ENCODE measurements at regions not wholly inside any gene's neighbourhood (a gene's known extent, or its start where the extent isn't known, plus 50 kb on each side); places are given as distances from the start of the nearest gene placed in this dataset.

DNA sequence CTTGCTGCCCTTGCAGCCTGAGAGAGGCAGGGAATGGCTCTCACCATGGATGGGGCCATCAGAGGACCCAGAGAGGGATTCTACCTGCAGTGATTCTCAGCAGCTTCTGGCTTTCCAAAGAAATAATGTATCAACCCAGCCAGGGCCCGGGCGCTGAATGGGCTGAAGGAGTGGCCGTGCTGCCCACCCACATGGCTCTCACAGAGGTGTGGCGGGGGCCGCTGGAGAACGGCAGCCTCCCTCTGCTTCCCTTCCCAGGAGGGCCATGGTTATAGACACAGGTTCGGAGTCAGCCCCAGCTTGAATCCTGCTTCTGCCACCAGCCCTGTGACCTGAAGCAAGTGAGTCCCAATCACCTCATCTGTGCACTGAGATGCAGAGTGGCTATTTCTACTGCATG lies 82.7 kb downstream of the THAP12 start:
- ATAC-seq (replicated peaks in 6 of 8), result no peak
- WGBS, 10 experiments, result 27 to 100% (median 67%) methylated on average over 1 to 2 of the region's 7 CpGs; no CpG with 5 or more reads in 5 of the 10 experiments
- no peak overlapping the region for H3K27ac ChIP-seq
- no peaks in the 10 kb centered on the region for H3K4me1 ChIP-seq (replicated peaks in 1 of 2)
- in situ Hi-C loops (cut with MboI; ENCODE audit: low pct_unique_long_range_greater_than_20kb in 2 of 9, low sequenced_read_pairs in 9 of 9, unreplicated experiment in 9 of 9), result no loop called here
- no peak overlapping the region for H3K4me3 ChIP-seq

DNA sequence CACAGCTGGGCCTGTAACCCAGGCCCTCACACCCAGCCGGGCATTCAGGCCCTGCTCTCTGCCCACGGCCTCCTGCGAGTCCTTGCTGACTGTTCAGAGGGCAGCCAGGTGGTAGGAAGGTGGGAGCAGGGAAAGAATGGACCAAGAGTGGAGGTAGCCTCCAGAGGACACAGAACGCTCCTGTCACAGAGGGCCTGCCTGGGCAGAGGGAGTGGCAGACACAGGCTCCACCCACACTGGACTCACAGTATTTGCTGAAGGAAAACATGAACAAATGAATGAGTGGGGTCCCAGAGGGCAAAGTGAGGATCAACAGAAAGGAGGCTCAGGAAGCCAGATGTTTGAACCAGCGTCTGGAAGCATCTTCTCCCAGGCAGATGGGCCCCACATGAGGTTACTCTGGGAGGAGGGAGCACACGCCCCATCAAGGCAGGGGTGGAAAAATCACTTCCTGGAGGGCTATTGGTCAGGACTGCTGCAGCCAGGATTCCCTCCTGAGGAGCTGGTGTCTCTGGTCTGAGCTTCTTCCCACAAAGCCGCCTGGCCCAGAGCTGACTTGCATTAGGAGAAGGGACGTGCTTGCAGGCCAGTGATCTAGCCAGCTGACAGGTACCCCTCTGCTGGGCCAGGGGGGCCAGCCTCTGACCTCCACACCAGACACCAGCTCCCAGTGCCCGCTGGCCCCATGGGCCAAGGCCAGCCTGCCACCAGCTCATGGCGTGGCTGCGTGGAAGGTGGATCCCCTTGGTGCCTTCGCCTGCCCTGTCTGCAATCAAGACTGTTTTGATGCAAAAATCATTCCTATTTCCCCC lies 84.0 kb downstream of the THAP12 start:
- Histone ChIP-seq H3K27ac (no peak overlapping the region), H3K4me3 (no peak overlapping the region), H3K4me1 (replicated peaks in 1 of 2) (no peaks in the 10 kb centered on the region)
- WGBS, 10 experiments, result 50 to 100% (median 85%) methylated on average over 1 to 6 of the region's 12 CpGs; no CpG with 5 or more reads in 4 of the 10 experiments
- in situ Hi-C loops (cut with MboI; ENCODE audit: low pct_unique_long_range_greater_than_20kb in 2 of 9, low sequenced_read_pairs in 9 of 9, unreplicated experiment in 9 of 9), result no loop called here
- peak in 2 of 8 experiments; percentile 31 to 65 for ATAC-seq (replicated peaks in 6 of 8)

DNA sequence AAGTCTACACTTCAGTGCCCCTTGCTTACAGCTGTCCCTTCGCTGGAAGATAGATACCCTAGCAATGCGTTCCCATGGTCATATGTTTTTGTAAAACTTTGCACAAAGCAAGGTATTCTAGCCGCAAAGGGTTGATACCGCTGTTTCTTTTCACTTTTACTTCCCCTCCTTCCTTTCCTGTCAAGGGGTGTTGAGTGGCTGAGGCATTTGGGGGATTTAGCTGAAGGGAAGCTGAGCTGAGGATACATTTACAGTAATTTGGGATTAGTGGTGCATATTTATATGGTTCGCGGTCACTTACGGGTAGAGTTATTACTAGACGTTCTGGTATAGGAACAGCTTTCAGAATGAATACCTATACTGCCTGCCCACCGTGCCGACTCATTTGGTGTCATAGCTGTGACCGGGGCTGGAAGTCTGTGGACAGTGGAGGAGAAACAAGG lies 86.9 kb upstream of the WNT11 start:
- H3K27ac ChIP-seq, result no peak overlapping the region
- H3K4me3 ChIP-seq, result no peak overlapping the region
- ATAC-seq (replicated peaks in 6 of 8), result peak in 1 of 8 experiments; percentile 29
- H3K4me1 ChIP-seq (replicated peaks in 1 of 2), result peaks cover 0 to 4% of the 10 kb centered on the region in 2 donors
- WGBS, 10 experiments, result 60 to 100% (median 97%) methylated on average over 1 to 11 of the region's 11 CpGs; no CpG with 5 or more reads in 1 of the 10 experiments
- in situ Hi-C loops (cut with MboI; ENCODE audit: low pct_unique_long_range_greater_than_20kb in 2 of 9, low sequenced_read_pairs in 9 of 9, unreplicated experiment in 9 of 9), result no loop called here

DNA sequence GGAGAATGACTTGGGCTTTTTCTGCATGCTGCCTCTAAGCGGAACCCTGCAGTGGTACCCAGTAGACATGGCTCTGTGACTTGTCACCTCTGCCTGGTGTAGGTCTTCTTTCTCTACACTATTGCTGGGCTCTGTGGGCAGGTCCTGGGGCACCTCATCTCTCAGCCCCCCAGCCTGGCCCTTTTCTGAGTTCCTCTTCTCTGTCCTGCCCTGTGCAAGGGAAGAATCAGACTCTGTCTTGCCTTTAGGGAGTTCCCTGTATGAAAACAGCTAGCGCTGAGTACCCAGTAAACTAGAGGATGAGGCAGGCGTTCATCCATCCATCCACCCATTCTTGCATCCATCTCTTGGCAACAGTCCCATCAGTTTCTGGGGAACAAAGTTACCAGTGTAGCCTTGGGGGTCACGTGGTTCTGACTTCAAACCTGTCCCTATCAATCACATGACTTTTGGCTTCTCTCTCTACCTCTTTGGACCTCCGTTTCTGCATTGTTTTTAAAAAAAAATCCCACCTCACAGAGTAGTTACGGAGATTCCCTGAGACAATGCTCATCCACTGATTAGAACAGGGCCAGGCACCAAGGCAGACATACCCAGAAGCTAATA lies 86.4 kb upstream of the WNT11 start:
- H3K27ac ChIP-seq, result no peak overlapping the region
- in situ Hi-C loops (cut with MboI; ENCODE audit: low pct_unique_long_range_greater_than_20kb in 2 of 9, low sequenced_read_pairs in 9 of 9, unreplicated experiment in 9 of 9), result no loop called here
- no peak overlapping the region for H3K4me3 ChIP-seq
- no peak for ATAC-seq (replicated peaks in 6 of 8)
- H3K4me1 ChIP-seq (replicated peaks in 1 of 2), result peaks cover 2 to 9% of the 10 kb centered on the region in 2 donors
- WGBS, 10 experiments, result 50 to 100% (median 84%) methylated on average over 1 to 4 of the region's 6 CpGs; no CpG with 5 or more reads in 2 of the 10 experiments

DNA sequence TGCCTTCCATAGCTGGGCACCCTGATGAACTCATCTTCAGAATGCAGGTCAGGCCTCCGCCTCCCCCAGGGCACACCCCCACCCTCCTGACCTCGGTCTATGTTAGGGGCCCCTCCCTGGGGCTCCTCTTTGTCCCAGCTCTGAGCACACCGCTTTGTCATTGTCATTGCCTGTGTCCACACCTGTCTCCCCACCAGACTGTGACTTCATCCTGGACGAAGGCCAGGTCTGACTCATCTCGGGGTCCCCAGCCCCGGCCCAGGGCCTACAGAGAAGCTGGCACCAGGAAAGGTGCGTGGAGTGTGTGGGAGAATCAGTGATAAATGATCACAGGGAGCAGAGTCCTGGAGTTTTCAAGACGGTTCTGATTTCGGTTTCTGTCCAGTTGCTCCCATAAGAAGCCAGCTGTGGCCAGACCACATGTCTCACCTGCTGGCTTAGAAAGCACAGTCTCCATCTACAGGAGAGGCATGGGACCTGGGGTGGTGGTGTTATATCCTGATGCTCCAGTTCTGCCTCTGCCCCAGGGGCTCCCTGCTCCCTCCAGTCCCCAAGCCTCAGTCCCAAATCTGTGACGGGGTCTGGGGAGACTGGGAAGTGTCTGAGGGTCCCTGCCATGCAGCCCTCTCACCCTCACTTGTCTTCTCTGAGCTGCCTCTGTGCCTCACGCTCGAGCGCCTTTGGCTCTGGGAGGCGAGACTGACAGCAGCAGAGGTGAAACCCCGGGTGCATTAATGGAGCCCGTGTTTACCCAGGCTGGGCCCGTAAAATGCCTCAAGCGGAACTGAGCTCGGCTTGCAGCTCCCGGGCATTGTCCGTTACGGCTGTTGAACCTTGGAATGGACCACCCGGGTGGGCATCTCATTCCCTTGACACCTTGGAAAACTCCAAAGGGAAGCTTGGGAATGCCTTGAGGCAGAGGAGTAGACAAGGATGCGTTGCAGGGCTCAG lies 85.5 kb upstream of the WNT11 start:
- 52 to 90% (median 80%) methylated on average over 1 to 8 of the region's 24 CpGs; no CpG with 5 or more reads in 5 of the 10 experiments for WGBS, 10 experiments
- in situ Hi-C loops (cut with MboI; ENCODE audit: low pct_unique_long_range_greater_than_20kb in 2 of 9, low sequenced_read_pairs in 9 of 9, unreplicated experiment in 9 of 9), result no loop called here
- Histone ChIP-seq H3K27ac (no peak overlapping the region), H3K4me3 (no peak overlapping the region), H3K4me1 (replicated peaks in 1 of 2) (peaks cover 2 to 11% of the 10 kb centered on the region in 2 donors)
- peak in 5 of 8 experiments; percentile 78 to 98 (median 93) for ATAC-seq (replicated peaks in 6 of 8)

DNA sequence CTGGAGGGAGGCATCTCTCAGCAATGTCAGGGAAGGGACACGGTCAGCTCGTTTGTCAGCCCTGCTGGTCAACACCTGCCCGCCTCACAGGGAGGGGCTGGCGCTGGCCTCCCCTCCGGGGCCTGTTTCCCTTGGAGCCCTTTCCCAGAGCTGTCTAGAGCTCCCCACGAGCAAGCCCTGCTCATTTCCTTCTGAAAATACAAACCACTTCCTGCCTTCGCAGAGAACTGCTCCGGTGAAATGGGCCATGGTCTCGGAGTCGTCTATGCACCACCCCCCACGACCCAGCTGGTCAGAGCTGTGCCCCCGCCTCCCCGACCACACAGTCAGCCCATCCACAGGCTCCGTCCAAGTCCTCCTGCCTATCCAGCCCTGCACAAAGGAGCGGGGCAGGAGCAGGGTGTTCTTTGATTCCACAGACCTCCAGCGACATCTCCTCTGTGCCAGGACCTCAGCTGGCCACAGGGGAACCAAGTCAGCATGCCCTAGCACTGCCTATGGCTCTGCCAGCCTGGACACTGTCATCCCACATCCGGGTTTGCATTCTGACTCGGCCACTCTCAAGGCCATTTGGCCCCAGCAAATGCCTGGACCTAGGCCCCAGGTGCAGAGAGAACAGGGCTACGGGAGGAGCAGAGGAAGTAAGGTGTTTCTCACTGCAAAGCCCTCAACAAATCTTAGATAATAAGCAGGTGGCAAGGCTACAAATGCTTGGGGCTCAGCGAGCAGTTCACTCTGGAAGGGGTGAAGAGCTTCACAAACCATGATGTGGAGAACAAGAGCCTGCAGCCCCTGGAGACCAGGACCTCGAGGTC lies 82.1 kb upstream of the WNT11 start:
- 35 to 100% (median 59%) methylated on average over 1 to 6 of the region's 21 CpGs; no CpG with 5 or more reads in 1 of the 10 experiments for WGBS, 10 experiments
- in situ Hi-C loops (cut with MboI; ENCODE audit: low pct_unique_long_range_greater_than_20kb in 2 of 9, low sequenced_read_pairs in 9 of 9, unreplicated experiment in 9 of 9), result no loop called here
- Histone ChIP-seq H3K27ac (no peak overlapping the region), H3K4me1 (replicated peaks in 1 of 2) (peaks cover 4 to 14% of the 10 kb centered on the region in 2 donors), H3K4me3 (no peak overlapping the region)
- peak in 5 of 8 experiments; percentile 12 to 55 (median 41) for ATAC-seq (replicated peaks in 6 of 8)

DNA sequence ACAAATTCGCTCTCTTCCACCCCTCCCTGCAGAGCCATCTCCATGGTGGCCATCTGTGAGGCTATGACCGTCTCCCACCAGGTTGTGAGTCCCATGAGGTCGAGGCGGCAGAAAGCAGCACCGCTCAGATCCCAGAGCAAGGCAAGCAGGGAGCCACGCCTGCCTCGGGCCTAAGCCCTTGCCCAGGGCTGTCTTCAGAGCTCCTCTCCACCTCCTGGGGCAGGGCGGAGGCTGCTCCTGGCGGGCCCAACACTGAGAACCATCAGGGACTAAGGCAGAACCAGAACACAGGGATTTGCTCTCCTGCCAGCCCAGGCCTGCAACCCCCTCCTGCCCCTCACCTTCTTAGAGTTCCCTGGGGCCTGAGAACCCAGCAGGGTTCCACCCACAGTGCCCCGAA lies 80.9 kb upstream of the WNT11 start:
- in situ Hi-C loops (cut with MboI; ENCODE audit: low pct_unique_long_range_greater_than_20kb in 2 of 9, low sequenced_read_pairs in 9 of 9, unreplicated experiment in 9 of 9), result no loop called here
- peaks cover 12 to 21% of the 10 kb centered on the region in 2 donors for H3K4me1 ChIP-seq (replicated peaks in 1 of 2)
- WGBS, 10 experiments, result 4 to 85% (median 80%) methylated on average over 1 to 7 of the region's 10 CpGs; no CpG with 5 or more reads in 5 of the 10 experiments
- H3K4me3 ChIP-seq, result no peak overlapping the region
- H3K27ac ChIP-seq, result no peak overlapping the region
- ATAC-seq (replicated peaks in 6 of 8), result peak in 2 of 8 experiments; percentile 43 to 61

DNA sequence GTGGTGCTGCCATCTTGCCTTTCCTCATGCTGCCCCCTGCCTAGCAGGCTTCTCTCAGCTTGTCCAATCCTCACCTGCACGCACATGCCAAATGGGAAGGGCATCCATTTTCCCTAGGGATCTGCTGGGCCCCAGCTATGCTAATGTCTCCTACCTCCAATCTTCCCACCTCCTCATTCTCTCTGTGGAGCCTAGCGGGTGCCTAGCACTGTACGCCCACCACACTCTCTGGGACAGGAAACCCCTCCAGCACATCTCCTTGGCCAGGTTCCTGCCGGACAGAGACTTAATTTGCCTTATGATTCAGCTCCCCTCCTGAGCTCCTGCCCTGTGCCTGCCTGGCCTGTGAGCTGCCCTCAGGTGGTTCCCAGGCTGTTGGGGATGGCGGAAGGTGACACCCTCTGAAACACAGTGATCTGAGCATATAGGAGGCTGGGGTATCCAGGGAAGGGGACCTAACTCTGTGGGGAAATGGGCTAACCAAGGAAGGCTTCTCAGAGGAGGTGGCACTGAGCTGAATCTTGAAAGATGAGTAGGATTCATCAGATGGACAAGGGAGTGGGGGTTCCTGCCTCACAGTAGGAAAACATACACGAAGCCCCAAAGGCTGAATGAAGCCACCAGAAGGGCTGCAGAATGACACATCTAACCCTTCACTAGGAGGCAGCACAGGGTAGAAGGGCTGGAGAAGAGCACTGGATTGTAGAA lies 79.2 kb upstream of the WNT11 start:
- Histone ChIP-seq H3K4me1 (replicated peaks in 1 of 2) (peaks cover 12 to 17% of the 10 kb centered on the region in 2 donors), H3K4me3 (no peak overlapping the region), H3K27ac (no peak overlapping the region)
- no peak for ATAC-seq (replicated peaks in 6 of 8)
- in situ Hi-C loops (cut with MboI; ENCODE audit: low pct_unique_long_range_greater_than_20kb in 2 of 9, low sequenced_read_pairs in 9 of 9, unreplicated experiment in 9 of 9), result no loop called here
- 40 to 100% (median 76%) methylated on average over 1 to 4 of the region's 6 CpGs; no CpG with 5 or more reads in 1 of the 10 experiments for WGBS, 10 experiments

DNA sequence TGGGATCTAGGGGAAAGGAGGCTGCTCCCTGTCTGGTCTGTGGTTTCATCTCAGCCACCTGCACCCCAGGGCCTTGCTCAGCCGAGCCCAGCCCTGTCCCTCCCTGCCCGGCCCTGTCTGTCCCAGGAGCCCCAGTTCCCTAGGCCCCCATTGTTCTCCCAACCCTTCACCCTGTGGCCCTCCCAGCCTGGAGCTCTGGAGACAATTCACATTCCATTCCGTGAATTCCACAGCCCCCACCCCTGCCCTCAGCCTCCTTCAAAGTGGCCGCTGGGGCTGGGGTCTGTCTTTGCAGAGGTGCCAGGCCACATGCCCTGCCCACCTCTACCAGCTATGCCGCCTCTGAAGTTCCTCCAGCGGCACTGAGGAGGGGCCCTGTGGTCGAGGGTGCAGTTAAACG lies 77.9 kb upstream of the WNT11 start:
- no peak overlapping the region for H3K4me3 ChIP-seq
- no peak for ATAC-seq (replicated peaks in 6 of 8)
- peaks cover 12 to 17% of the 10 kb centered on the region in 2 donors for H3K4me1 ChIP-seq (replicated peaks in 1 of 2)
- 0 to 67% methylated on average over 1 to 2 of the region's 8 CpGs; no CpG with 5 or more reads in 8 of the 10 experiments for WGBS, 10 experiments
- in situ Hi-C loops (cut with MboI; ENCODE audit: low pct_unique_long_range_greater_than_20kb in 2 of 9, low sequenced_read_pairs in 9 of 9, unreplicated experiment in 9 of 9), result no loop called here
- H3K27ac ChIP-seq, result no peak overlapping the region

DNA sequence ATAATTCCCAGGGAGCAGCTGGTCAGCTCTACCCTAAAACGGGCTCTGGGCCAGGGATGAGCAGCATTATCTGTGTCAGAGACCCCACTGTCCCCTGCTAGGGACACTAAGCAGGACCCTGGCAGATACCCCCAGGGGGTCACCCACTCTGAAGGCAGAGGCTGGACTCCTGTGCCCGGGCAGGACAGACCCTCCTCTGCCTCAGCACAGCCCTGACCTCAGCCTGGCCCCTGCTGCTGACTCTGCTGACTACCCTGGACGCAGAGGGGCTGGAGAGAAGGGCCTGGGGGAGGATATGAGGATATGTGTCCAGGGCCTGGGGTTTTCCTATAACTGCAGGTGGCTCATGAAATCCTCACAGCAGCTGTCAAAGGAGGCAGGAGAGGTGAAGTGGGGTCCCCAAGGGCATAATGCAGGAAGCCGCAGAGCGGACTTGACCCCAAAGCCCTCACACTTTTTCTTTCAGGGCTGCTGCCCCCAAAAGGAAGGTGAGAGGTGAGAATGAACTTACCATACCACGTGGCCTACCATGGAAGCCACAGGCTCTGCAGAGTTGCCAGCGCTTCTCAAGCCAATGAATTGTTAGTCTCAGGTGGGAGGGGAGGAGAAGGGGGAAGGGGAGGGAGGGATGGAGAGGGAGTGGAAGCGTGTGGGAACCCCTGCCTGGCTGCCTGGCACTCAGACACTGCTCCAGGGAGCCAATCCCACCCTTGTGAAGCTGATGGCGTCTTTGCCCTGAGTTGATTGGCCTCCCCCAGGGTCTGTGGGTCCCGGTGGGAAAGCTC lies 76.7 kb upstream of the WNT11 start:
- Histone ChIP-seq H3K4me1 (replicated peaks in 1 of 2) (peaks cover 12 to 15% of the 10 kb centered on the region in 2 donors), H3K4me3 (no peak overlapping the region), H3K27ac (no peak overlapping the region)
- ATAC-seq (replicated peaks in 6 of 8), result peak in 5 of 8 experiments; percentile 39 to 68 (median 65)
- in situ Hi-C loops (cut with MboI; ENCODE audit: low pct_unique_long_range_greater_than_20kb in 2 of 9, low sequenced_read_pairs in 9 of 9, unreplicated experiment in 9 of 9), result no loop called here
- 17 to 80% (median 51%) methylated on average over 1 to 2 of the region's 10 CpGs; no CpG with 5 or more reads in 6 of the 10 experiments for WGBS, 10 experiments

DNA sequence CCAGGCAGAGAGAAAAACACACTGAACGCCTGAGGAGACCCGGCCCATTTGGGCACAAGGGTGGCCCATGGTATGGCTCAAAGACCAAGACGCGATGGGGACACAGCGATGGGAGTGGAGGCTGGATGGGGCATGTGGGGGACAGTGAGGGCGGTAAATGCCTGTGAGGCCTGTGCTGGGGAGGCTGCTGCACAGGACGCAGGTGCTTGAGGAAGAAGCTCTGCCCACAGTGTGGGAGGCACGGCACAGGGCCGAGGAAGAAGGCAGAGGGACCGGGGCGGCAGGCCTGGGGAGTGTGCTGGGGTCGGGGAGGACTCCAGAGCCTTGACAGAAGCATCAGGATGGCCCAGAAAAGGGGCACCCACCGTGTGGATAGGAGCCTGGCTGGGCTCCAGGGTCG lies 75.9 kb upstream of the WNT11 start:
- ATAC-seq (replicated peaks in 6 of 8), result peak in 3 of 8 experiments; percentile 13 to 33 (median 18)
- H3K4me1 ChIP-seq (replicated peaks in 1 of 2), result peaks cover 10% of the 10 kb centered on the region in 2 donors
- in situ Hi-C loops (cut with MboI; ENCODE audit: low pct_unique_long_range_greater_than_20kb in 2 of 9, low sequenced_read_pairs in 9 of 9, unreplicated experiment in 9 of 9), result no loop called here
- no peak overlapping the region for H3K4me3 ChIP-seq
- H3K27ac ChIP-seq, result no peak overlapping the region
- WGBS, 10 experiments, result 0 to 70% methylated on average over 1 to 2 of the region's 14 CpGs; no CpG with 5 or more reads in 8 of the 10 experiments

All from motor neuron (in vitro differentiated cells).